Panc1 (cell line): ENCODE measurements at regions not wholly inside any gene's neighbourhood (a gene's known extent, or its start where the extent isn't known, plus 50 kb on each side); places are given as distances from the start of the nearest gene placed in this dataset.

Experiments
- ATAC-seq: fragments of 200-7000 bp; cut with Tn5 transposase; 2 replicates; pipeline ENCODE4 v1.9.1; 2020; ENCODE audit warnings: mild to moderate bottlenecking, moderate library complexity
- BruUV-seq: library from RNA; stranded (reverse); fragments of 400-500 nt; replicated peaks from 2 replicates; lab custom pipeline; 2021; lab: Mats Ljungman, UMichigan
- CTCF ChIA-PET: fragments of 300-600 bp; sonication (Branson Sonifier 250); formaldehyde crosslinking; loops from one replicate; lab custom pipeline; 2022; ENCODE audit warnings: antibody characterized with exemption; lab: Charles Lee
- POLR2A ChIA-PET: fragments of 300-600 bp; sonication (Branson Sonifier 250); formaldehyde crosslinking; loops from one replicate; lab custom pipeline; 2022; ENCODE audit warnings: antibody characterized with exemption; lab: Charles Lee
- DNase-seq: peaks from one replicate; pipeline ENCODE4 v3.0.0-alpha.2; 2010; ENCODE audit warnings: low read depth, low spot score
- H3K27ac ChIP-seq: 2 replicates; pipeline ENCODE4 v1.5.1; 2011; ENCODE audit warnings: mild to moderate bottlenecking, low read length, inconsistent platforms
- H3K27me3 ChIP-seq: fragments of 200-500 bp; sonication (Bioruptor generic); 2 replicates; pipeline ENCODE4 v1.6.0; 2014; ENCODE audit warnings: low read length, inconsistent platforms; ENCODE audit not compliant: control insufficient read depth, insufficient read depth
- H3K36me3 ChIP-seq: fragments of 200-500 bp; sonication (Bioruptor generic); 2 replicates; pipeline ENCODE4 v1.5.1; 2014; ENCODE audit warnings: inconsistent platforms, mild to moderate bottlenecking, low read length, moderate library complexity; ENCODE audit not compliant: control insufficient read depth, insufficient read depth
- H3K4me1 ChIP-seq: 2 replicates; pipeline ENCODE4 v1.5.1; 2011; ENCODE audit warnings: inconsistent platforms, mild to moderate bottlenecking, low read length, moderate library complexity; ENCODE audit not compliant: control insufficient read depth, insufficient read depth
- H3K4me3 ChIP-seq, 2 experiments: 2 replicates each; pipeline ENCODE4 v1.5.1; 2011 to 2012; ENCODE audit warnings: low read depth in 2 of 2, low read length in 2 of 2, mild to moderate bottlenecking in 2 of 2, inconsistent platforms in 1 of 2, moderate library complexity in 1 of 2
- H3K9me3 ChIP-seq: fragments of 200-500 bp; sonication (Bioruptor generic); 2 replicates; pipeline ENCODE4 v1.5.1; 2014; ENCODE audit warnings: low read depth, mild to moderate bottlenecking, inconsistent platforms, low read length, moderate library complexity; ENCODE audit not compliant: control insufficient read depth, insufficient read depth
- POLR2AphosphoS5 ChIP-seq: IDR thresholded peaks from 2 replicates; pipeline ENCODE4 v1.6.1; 2012; ENCODE audit warnings: mild to moderate bottlenecking, low read depth, low read length, moderate library complexity
- SIN3A ChIP-seq: IDR thresholded peaks from 2 replicates; pipeline ENCODE4 v1.6.1; 2012; ENCODE audit warnings: low read depth, mild to moderate bottlenecking, low read length, moderate library complexity, borderline replicate concordance; ENCODE audit not compliant: insufficient read depth
- TCF7L2 ChIP-seq: IDR thresholded peaks from 2 replicates; pipeline ENCODE4 v1.6.1; 2011; ENCODE audit warnings: mild to moderate bottlenecking, low read depth, low read length, inconsistent platforms
- in situ Hi-C: cut with HindIII; loops from 2 replicates; pipeline ENCODE4 v1.10.0; 2016; ENCODE audit warnings: low sequenced_read_pairs, low pct_unique_long_range_greater_than_20kb
- intact Hi-C: fragments of 100-400 bp; cut with micrococcal nuclease; formaldehyde crosslinking; loops from one replicate; pipeline ENCODE4 v1.10.0; 2022; ENCODE audit not compliant: unreplicated experiment
- TF ChIP-seq, protein P1 (sequence below): fragments of 450-650 bp; IDR thresholded peaks from 2 replicates; pipeline ENCODE4 v1.5.1; 2017; ENCODE audit warnings: mild to moderate bottlenecking
- TF ChIP-seq, protein P2 (sequence below), 2 experiments: IDR thresholded peaks; 2 replicates each; pipeline ENCODE4 v1.6.1; 2011 to 2012; ENCODE audit warnings: low read depth in 2 of 2, control low read depth in 1 of 2, low read length in 1 of 2, mild to moderate bottlenecking in 1 of 2, moderate library complexity in 1 of 2; ENCODE audit not compliant: insufficient read depth in 1 of 2

DNA sequence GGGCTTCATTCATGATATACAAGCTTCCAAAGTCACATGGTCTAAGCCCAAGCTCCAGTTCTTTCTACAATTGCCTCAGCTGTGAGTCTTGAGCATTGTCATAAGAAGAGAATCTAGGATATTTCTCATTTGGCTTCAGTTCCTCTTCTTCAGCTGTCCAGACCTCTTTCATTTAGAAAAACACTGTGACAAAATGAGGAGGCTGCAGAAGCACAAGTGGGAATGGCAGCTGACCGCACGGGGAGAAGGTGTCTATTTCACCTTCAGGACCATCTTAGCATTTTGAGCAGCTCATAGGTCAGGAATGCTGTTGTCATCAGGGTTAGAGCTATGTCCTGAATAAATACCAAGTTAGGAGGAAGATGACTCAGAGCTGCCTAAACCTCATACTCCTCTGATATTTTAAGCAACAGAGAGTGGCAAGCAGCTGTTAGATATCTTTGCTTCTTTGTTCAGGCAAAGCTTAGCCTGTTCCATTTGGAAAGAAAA, 390.1 kb upstream of the CITED2 start:
- no peaks in the 10 kb centered on the region for H3K27me3 ChIP-seq
- peak overlapping the region; percentile 86 for H3K27ac ChIP-seq
- no peaks in the 10 kb centered on the region; the same call in 1 of the 2 replicates for H3K36me3 ChIP-seq
- no peak overlapping the region for H3K4me3 ChIP-seq
- peaks cover 12% of the 10 kb centered on the region; the same call in 1 of the 2 replicates for H3K9me3 ChIP-seq
- CTCF ChIA-PET, result no interaction called here
- peaks cover 43% of the 10 kb centered on the region for H3K4me1 ChIP-seq
- TF ChIP-seq POLR2AphosphoS5, result peak; percentile 63; the same call in 1 of the 2 replicates
- TF ChIP-seq, protein P1, sequence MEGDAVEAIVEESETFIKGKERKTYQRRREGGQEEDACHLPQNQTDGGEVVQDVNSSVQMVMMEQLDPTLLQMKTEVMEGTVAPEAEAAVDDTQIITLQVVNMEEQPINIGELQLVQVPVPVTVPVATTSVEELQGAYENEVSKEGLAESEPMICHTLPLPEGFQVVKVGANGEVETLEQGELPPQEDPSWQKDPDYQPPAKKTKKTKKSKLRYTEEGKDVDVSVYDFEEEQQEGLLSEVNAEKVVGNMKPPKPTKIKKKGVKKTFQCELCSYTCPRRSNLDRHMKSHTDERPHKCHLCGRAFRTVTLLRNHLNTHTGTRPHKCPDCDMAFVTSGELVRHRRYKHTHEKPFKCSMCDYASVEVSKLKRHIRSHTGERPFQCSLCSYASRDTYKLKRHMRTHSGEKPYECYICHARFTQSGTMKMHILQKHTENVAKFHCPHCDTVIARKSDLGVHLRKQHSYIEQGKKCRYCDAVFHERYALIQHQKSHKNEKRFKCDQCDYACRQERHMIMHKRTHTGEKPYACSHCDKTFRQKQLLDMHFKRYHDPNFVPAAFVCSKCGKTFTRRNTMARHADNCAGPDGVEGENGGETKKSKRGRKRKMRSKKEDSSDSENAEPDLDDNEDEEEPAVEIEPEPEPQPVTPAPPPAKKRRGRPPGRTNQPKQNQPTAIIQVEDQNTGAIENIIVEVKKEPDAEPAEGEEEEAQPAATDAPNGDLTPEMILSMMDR, result no peak
- DNase-seq (peak; percentile 96), ATAC-seq (peak; percentile 93)
- in situ Hi-C loops, result no loop called here
- no TSS peak for BruUV-seq
- POLR2A ChIA-PET, result interaction anchor here (0.6 to 2.8 kb wide), 2 partner anchors 268 to 390 kb away, joined by 3 to 23 read pairs; partner anchors contain the start of gene CITED2
- intact Hi-C loops, result loop anchor here (2.0 to 5.0 kb wide), 2 partner anchors 177 to 394 kb away; no protein-coding TSS in a partner anchor

DNA sequence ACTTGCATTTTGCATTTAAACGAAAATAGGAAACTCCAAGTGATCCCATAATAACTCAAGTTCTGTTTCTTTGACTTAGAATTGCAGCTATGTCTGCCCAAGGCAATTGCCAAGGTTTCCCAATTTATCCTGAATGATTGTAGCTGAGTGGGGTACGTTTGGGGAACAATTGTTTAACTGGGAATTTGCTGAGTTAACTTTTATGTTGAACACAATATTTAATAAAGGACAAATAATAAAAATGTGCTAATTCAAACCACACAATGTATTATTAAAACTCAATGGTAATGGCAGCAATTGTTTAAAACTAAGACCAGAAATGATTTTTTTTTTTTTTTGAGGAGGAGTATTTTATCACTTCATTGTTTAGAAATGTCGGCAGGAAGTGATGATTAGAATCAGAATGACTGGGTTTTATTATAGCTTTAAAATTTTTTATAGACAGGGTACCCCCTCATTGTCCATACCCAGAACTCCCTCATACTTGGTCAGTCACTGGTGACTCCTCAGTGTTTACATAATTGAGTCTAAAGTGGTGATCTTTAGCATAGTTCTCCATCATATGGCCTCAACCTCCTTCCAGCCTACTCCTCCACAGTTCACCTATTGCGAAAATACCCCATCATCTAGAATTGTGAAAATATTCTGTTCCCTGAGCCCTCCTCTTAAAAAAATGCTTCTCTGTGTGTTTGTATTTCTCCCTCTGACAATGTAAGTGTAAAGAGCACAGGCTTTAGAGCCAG, 389.2 kb upstream of the CITED2 start:
- ChIA-PET CTCF (interaction anchor here (0.6 kb wide), 1 partner anchor 1799 kb away, joined by 3 read pairs; no protein-coding TSS in a partner anchor), POLR2A (interaction anchor here (2.8 kb wide), 1 partner anchor 389 kb away, joined by 23 read pairs; the partner anchor contains the start of gene CITED2)
- peaks cover 43% of the 10 kb centered on the region for H3K4me1 ChIP-seq
- DNase-seq (no peak), ATAC-seq (peak; percentile 64)
- H3K27ac ChIP-seq, result peak overlapping the region; percentile 86
- no peaks in the 10 kb centered on the region; the same call in 1 of the 2 replicates for H3K36me3 ChIP-seq
- no TSS peak for BruUV-seq
- no peaks in the 10 kb centered on the region for H3K27me3 ChIP-seq
- TF ChIP-seq, protein P2, sequence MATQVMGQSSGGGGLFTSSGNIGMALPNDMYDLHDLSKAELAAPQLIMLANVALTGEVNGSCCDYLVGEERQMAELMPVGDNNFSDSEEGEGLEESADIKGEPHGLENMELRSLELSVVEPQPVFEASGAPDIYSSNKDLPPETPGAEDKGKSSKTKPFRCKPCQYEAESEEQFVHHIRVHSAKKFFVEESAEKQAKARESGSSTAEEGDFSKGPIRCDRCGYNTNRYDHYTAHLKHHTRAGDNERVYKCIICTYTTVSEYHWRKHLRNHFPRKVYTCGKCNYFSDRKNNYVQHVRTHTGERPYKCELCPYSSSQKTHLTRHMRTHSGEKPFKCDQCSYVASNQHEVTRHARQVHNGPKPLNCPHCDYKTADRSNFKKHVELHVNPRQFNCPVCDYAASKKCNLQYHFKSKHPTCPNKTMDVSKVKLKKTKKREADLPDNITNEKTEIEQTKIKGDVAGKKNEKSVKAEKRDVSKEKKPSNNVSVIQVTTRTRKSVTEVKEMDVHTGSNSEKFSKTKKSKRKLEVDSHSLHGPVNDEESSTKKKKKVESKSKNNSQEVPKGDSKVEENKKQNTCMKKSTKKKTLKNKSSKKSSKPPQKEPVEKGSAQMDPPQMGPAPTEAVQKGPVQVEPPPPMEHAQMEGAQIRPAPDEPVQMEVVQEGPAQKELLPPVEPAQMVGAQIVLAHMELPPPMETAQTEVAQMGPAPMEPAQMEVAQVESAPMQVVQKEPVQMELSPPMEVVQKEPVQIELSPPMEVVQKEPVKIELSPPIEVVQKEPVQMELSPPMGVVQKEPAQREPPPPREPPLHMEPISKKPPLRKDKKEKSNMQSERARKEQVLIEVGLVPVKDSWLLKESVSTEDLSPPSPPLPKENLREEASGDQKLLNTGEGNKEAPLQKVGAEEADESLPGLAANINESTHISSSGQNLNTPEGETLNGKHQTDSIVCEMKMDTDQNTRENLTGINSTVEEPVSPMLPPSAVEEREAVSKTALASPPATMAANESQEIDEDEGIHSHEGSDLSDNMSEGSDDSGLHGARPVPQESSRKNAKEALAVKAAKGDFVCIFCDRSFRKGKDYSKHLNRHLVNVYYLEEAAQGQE (IDR thresholded peaks at IDR 0.05; ENCODE audit: insufficient read depth in 1 of 2, low read depth in 2 of 2, low read length in 1 of 2), result no peak
- TF ChIP-seq TCF7L2, result peak; percentile 27; the same call in 1 of the 2 replicates
- in situ Hi-C loops (no loop called here), intact Hi-C loops (loop anchor here (2.0 to 5.0 kb wide), 2 partner anchors 176 to 393 kb away; no protein-coding TSS in a partner anchor)
- peaks cover 20% of the 10 kb centered on the region; the same call in 1 of the 2 replicates for H3K9me3 ChIP-seq
- no peak overlapping the region for H3K4me3 ChIP-seq

DNA sequence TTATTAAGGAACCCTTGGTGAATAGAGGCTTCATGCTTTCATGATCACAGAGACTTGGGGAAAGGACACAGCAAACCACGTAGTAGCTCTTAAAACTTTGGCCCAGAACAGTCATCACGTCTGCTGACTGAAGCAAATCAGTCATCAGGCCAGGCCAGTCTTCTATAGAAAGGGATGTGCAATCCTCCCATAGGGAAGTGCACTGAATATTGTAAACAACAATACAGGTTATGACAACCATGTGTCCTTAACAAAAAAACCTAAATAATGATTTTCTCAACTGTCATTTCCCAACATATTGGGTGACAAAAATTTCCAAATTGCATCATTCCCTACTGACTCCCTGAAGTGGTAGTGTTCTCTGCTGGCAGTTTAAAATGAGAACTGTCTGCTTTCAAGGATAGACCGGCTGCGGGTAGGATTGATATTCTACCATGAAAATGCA, 388.2 kb upstream of the CITED2 start:
- ChIA-PET CTCF (no interaction called here), POLR2A (interaction anchor here (1.0 kb wide), 1 partner anchor 388 kb away, joined by 4 read pairs; the partner anchor contains the start of gene CITED2)
- H3K4me3 ChIP-seq, result no peak overlapping the region
- in situ Hi-C loops, result no loop called here
- BruUV-seq, result no TSS peak
- TF ChIP-seq SIN3A (no peak), TCF7L2 (peak; percentile 29; the same call in 1 of the 2 replicates)
- no peaks in the 10 kb centered on the region for H3K27me3 ChIP-seq
- DNase-seq (no peak), ATAC-seq (no peak)
- intact Hi-C loops, result loop anchor here (5.0 kb wide), 1 partner anchor 175 kb away; no protein-coding TSS in a partner anchor
- peaks cover 20% of the 10 kb centered on the region; the same call in 1 of the 2 replicates for H3K9me3 ChIP-seq
- peak overlapping the region; percentile 86 for H3K27ac ChIP-seq
- peaks cover 43% of the 10 kb centered on the region for H3K4me1 ChIP-seq
- no peaks in the 10 kb centered on the region; the same call in 1 of the 2 replicates for H3K36me3 ChIP-seq
